ENCODE measurements at regions not wholly inside any gene's neighbourhood (a gene's known extent, or its start where the extent isn't known, plus 50 kb on each side); places are given as distances from the start of the nearest gene placed in this dataset.

DNA sequence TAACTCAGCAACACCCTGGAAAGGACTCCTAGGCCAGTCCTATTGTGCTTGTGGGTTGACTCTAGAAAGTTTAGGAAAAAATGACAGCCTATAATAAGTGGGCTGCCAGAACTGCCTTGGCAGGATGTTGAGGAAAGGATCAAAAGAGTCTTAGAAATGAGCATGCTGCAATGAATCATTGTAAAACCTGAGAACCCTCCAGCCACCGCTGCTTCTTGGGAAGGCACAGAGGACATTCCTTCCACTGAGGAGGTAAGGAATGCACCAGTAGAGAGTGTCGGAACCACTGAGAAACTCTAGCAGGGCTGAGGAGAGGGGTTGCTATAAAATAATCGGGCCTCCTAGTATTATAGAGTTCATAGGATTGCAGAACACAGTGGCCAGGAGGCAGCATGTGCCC, 146.7 kb upstream of the SMIM21 start:
- no peaks in the 10 kb centered on the region for H3K4me1 ChIP-seq
- DNase-seq (ENCODE audit: low spot score in 2 of 2) = no peak
- 74% methylated on average over 3 of the region's 3 CpGs for WGBS
- H3K36me3 ChIP-seq = no peaks in the 10 kb centered on the region
- H3K27ac ChIP-seq = no peak overlapping the region
- H3K27me3 ChIP-seq = no peaks in the 10 kb centered on the region
- no peak for TF ChIP-seq EP300 (IDR thresholded peaks at IDR 0.05)
- TF ChIP-seq POLR2A (IDR thresholded peaks at IDR 0.05) = no peak
- TF ChIP-seq, protein P1, sequence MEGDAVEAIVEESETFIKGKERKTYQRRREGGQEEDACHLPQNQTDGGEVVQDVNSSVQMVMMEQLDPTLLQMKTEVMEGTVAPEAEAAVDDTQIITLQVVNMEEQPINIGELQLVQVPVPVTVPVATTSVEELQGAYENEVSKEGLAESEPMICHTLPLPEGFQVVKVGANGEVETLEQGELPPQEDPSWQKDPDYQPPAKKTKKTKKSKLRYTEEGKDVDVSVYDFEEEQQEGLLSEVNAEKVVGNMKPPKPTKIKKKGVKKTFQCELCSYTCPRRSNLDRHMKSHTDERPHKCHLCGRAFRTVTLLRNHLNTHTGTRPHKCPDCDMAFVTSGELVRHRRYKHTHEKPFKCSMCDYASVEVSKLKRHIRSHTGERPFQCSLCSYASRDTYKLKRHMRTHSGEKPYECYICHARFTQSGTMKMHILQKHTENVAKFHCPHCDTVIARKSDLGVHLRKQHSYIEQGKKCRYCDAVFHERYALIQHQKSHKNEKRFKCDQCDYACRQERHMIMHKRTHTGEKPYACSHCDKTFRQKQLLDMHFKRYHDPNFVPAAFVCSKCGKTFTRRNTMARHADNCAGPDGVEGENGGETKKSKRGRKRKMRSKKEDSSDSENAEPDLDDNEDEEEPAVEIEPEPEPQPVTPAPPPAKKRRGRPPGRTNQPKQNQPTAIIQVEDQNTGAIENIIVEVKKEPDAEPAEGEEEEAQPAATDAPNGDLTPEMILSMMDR (IDR thresholded peaks at IDR 0.05) = no peak
- no peak for TF ChIP-seq POLR2AphosphoS5 (IDR thresholded peaks at IDR 0.05)
- no peaks in the 10 kb centered on the region for H3K9me3 ChIP-seq
- H3K4me3 ChIP-seq = no peak overlapping the region

DNA sequence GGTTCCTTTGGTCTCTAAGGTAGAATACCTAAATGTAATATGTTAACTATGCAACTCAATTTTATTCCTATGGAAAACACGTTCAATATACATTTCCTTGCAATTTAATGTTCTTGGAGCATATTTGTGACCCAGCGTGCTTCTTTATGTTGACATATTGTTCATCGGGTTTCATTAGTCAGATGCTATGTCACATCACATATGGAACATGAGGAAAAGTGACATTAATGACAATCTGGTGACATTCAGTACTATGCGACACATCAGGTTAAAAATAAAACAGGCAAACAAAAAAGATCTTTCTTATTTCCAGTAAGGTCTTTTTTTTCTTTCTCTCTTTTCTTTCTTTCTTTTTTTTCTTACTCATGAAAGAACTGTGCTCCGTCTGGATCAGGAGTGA, 135.6 kb upstream of the SMIM21 start:
- Histone ChIP-seq H3K9me3 (no peaks in the 10 kb centered on the region), H3K4me1 (no peaks in the 10 kb centered on the region), H3K27ac (no peak overlapping the region), H3K27me3 (no peaks in the 10 kb centered on the region), H3K36me3 (no peaks in the 10 kb centered on the region), H3K4me3 (no peak overlapping the region)
- 84% methylated on average over 5 of the region's 5 CpGs for WGBS
- DNase-seq (ENCODE audit: low spot score in 2 of 2) = no peak
- TF ChIP-seq EP300 (IDR thresholded peaks at IDR 0.05) = no peak
- TF ChIP-seq, protein P1 (IDR thresholded peaks at IDR 0.05) = no peak
- TF ChIP-seq POLR2A (IDR thresholded peaks at IDR 0.05) = no peak
- TF ChIP-seq POLR2AphosphoS5 (IDR thresholded peaks at IDR 0.05) = no peak

DNA sequence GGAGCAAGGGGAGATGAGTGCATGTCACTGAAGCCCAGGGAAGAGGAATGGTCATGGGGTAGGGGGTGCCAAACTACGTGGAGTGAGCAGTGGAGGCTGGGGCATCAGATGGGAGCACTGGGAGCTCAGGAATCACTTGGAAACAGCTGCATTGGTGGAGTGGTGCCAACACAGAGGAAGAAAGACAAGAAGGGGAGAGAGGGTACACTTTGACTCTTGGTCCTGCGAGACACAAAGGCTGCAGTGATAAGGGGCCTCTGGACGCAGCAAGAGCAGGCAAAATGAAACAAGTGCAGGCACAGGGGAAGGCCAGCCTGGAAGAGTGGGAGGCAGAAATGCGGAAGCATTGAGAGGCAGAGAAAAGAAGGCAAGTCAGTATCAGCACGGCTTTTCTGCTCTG, 134.7 kb upstream of the SMIM21 start:
- DNase-seq (ENCODE audit: low spot score in 2 of 2) = no peak
- H3K9me3 ChIP-seq = no peaks in the 10 kb centered on the region
- H3K27me3 ChIP-seq = no peaks in the 10 kb centered on the region
- H3K4me1 ChIP-seq = no peaks in the 10 kb centered on the region
- H3K4me3 ChIP-seq = no peak overlapping the region
- H3K27ac ChIP-seq = no peak overlapping the region
- no peaks in the 10 kb centered on the region for H3K36me3 ChIP-seq
- TF ChIP-seq POLR2AphosphoS5 (IDR thresholded peaks at IDR 0.05) (no peak), POLR2A (IDR thresholded peaks at IDR 0.05) (no peak), EP300 (IDR thresholded peaks at IDR 0.05) (no peak)
- TF ChIP-seq, protein P1 (IDR thresholded peaks at IDR 0.05) = no peak
- 72% methylated on average over 5 of the region's 5 CpGs for WGBS

DNA sequence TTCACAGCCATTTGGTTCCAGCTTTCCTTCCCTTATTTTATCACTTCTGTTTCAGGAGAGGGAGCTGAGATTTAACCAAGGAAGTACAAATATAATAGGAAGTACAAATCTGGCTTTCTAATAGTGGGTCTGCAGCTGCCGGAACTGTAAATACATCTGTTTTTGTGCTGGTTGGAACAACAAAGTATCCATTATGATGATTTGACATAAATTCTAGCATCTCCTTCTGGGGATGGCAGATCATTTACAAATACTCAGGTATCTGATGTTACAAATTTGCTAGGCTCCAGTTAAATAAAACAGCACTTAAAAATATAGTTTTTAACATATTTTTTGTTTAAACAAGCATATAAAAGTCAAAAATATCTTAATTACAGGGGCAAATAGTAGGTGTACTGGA, 131.3 kb upstream of the SMIM21 start:
- Histone ChIP-seq H3K36me3 (no peaks in the 10 kb centered on the region), H3K9me3 (no peaks in the 10 kb centered on the region), H3K4me1 (no peaks in the 10 kb centered on the region), H3K27ac (no peak overlapping the region), H3K4me3 (no peak overlapping the region), H3K27me3 (no peaks in the 10 kb centered on the region)
- TF ChIP-seq POLR2A (IDR thresholded peaks at IDR 0.05) (no peak), POLR2AphosphoS5 (IDR thresholded peaks at IDR 0.05) (no peak), EP300 (IDR thresholded peaks at IDR 0.05) (no peak)
- TF ChIP-seq, protein P1 (IDR thresholded peaks at IDR 0.05) = no peak
- WGBS = 67% methylated on average over 1 of the region's 1 CpG
- DNase-seq (ENCODE audit: low spot score in 2 of 2) = no peak

DNA sequence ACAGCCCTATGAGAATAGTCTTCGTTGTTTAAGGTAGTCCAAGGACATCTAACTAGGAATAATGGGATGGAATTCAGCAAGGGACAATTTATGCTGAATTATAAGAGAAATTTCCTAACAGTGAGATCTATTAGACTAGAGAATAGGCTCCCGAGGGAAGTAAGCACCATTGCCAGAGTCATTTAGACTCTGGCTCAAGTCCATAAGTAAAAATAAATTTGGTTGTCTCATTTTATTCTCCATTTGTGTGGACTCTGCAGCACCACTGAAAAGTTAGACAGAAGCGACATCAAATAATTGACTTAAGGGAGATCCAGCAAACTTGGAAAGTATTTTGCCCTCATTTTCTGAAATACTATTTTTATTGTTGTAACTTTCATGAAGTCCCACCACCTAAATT, 129.3 kb upstream of the SMIM21 start:
- H3K27me3 ChIP-seq = no peaks in the 10 kb centered on the region
- H3K4me3 ChIP-seq = no peak overlapping the region
- no peak for DNase-seq (ENCODE audit: low spot score in 2 of 2)
- no peaks in the 10 kb centered on the region for H3K9me3 ChIP-seq
- H3K36me3 ChIP-seq = no peaks in the 10 kb centered on the region
- TF ChIP-seq EP300 (IDR thresholded peaks at IDR 0.05) (no peak), POLR2AphosphoS5 (IDR thresholded peaks at IDR 0.05) (no peak), POLR2A (IDR thresholded peaks at IDR 0.05) (no peak)
- TF ChIP-seq, protein P1 (IDR thresholded peaks at IDR 0.05) = no peak
- no peaks in the 10 kb centered on the region for H3K4me1 ChIP-seq
- no peak overlapping the region for H3K27ac ChIP-seq
- 66% methylated on average over 3 of the region's 3 CpGs for WGBS

Measured in suprapubic skin (tissue), 4 donors.